NCI-H774 (cell line): ENCODE measurements at regions not wholly inside any gene's neighbourhood (a gene's known extent, or its start where the extent isn't known, plus 50 kb on each side); places are given as distances from the start of the nearest gene placed in this dataset.
"Not testable (repeated sequence)": the region's sequence is repeated elsewhere in the genome, so short reads cannot be mapped to it uniquely, and the experiment has no call there.

Experiments
- DNase-seq: peaks from one replicate; lab custom pipeline; 2025; lab: John Stamatoyannopoulos, UW

- DNase-seq = no peak
Observed at GRCh38 chr16:64109241-64109640, 1012.6 kb downstream of the CDH11 start.

DNA sequence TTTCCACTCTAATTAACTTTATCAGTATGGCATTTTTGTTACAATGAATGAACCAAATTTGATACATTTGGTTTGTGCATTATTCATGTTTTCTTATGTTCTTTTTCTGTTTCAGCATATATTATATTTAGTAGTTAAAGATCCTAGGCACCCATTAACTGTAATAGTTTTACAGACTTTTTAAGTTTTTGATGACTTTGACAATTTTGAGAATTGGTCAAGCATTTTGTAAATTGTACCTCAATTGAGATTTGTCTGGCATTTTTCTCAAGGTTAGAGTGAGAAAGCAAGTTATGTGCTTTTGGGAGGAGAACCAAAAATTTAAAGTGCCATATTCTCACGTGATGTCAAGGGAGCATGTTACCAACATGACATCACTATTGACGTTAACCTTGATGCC, 1019.2 kb downstream of the CDH11 start:
- no peak for DNase-seq

- DNase-seq = no peak
Observed at GRCh38 chr16:64098451-64098850, 1023.4 kb downstream of the CDH11 start.

- no peak for DNase-seq
Observed at GRCh38 chr16:64096689-64097088, 1025.2 kb downstream of the CDH11 start.

DNA sequence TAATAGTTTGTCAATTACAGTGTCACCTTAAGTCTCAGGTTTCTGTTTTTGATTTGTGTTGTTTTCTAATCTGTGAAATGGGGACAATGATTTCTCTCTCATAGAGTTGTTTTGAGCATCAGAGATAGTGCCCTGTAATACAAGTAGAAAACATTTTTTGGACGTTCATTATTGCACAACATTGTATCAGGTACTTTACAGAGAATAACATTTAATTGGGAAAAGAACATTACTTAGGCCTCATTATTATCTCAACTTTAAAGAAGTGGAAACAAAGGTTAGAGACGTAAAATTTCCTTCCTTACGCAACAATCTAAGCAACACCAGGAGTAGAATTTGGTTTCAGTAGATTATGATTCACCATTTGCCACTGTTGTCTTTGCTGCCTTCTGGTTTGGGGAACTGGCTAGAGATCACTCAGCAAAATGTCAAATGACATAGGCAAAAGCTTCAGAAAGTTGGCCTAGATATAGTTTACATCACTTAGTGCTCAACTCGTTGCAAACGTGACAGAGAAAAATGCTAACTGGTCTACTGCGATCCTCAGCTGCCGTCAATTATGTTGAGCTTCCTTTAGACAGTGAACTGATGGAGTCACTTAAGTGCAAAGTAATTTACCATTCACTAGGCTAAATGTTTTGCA, 1026.8 kb downstream of the CDH11 start:
- DNase-seq = no peak

DNA sequence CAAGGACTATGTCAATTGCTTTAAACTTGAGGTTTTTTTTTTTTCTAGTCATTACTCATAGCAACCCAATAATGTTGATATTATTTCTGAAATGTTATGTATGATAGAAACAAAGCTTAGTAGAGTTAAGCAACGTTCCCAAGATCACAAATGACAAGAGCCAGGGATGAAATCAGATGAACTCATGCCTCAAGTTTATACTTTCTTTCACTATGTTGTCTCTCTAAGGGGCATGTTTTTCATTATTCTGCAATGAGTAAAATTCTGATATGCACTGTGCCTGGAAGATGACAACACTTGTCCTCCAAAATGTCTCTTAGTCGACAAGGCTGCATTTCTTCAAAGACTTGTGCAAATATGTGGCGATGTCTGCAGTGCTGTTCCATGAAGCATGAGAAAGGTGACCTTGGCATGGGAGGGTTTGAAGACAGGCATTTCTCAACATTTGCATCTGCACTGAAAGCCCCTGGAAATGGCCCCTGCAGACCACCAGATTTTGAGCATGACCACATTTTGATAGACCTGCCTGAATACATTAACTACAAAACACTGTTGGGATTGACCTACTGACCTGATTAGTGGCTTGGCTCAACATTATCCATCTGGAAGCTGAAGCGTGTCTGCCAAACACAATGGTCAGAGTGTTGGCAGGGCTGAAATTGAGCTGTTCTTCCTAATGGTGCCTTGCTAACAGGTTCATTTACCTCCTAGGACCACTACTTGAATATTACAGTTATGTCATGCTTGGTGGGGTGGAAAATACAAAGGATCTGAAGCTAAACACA, 1027.5 kb downstream of the CDH11 start:
- no peak for DNase-seq

GRCh38 chr16:64092271-64092670, 1029.6 kb downstream of the CDH11 start:
- DNase-seq = no peak

GRCh38 chr16:64090327-64090726, 1031.5 kb downstream of the CDH11 start:
- no peak for DNase-seq

- DNase-seq = no peak
Observed at GRCh38 chr16:64089697-64090096, 1032.2 kb downstream of the CDH11 start.

DNA sequence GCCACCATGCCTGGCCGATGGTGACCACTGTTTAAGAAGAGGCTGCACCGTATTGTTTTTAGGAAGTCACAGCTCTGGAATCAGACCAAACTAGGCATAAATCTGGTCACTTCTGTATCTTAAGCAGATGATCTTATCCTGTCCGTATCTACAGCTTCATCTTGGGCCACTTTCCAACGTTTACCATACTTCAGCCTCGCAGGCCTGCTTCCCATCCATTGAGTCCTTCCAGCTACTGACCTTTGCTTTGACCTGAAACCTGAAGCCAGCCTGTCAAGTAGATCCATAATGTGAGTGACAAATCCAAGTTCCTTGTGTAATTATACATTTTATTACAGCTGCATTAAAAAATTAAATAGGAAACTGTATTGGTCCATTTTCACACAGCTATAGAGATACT, 1033.0 kb downstream of the CDH11 start:
- no peak for DNase-seq

GRCh38 chr16:64085296-64085695, 1036.6 kb downstream of the CDH11 start:
- DNase-seq = no peak

GRCh38 chr16:64084706-64085105, 1037.2 kb downstream of the CDH11 start:
- DNase-seq = no peak

- no peak for DNase-seq
Observed at GRCh38 chr16:64083428-64084129, 1038.3 kb downstream of the CDH11 start.

GRCh38 chr16:64077242-64077641, 1044.6 kb downstream of the CDH11 start:
- DNase-seq = no peak

GRCh38 chr16:64074706-64075105, 1047.2 kb downstream of the CDH11 start:
- DNase-seq = no peak

GRCh38 chr16:64072131-64072730, 1049.6 kb downstream of the CDH11 start:
- DNase-seq = not testable (repeated sequence)

- no peak for DNase-seq
Observed at GRCh38 chr16:64065523-64065922, 1056.3 kb downstream of the CDH11 start.

- DNase-seq = no peak
Observed at GRCh38 chr16:64061621-64062020, 1060.2 kb downstream of the CDH11 start.

GRCh38 chr16:64060631-64061030, 1061.2 kb downstream of the CDH11 start:
- no peak for DNase-seq

DNA sequence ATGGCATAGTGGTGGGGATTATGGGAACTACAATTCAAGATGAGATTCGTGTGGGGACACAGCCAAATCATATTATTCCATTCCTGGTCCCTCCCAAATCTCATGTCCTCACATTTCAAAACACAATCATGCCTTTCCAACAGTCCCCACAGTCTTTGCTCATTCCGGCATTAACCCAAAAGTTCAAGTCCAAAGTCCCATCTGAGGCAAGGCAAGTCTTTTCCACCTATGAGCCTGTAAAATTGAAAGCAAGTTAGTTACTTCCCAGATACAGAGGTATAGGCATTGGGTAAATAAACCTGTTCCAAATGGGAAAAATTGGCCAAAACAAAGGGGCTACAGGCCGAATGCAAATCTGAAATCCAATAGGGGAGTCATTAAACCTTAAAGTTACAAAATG, 1063.2 kb downstream of the CDH11 start:
- no peak for DNase-seq

DNA sequence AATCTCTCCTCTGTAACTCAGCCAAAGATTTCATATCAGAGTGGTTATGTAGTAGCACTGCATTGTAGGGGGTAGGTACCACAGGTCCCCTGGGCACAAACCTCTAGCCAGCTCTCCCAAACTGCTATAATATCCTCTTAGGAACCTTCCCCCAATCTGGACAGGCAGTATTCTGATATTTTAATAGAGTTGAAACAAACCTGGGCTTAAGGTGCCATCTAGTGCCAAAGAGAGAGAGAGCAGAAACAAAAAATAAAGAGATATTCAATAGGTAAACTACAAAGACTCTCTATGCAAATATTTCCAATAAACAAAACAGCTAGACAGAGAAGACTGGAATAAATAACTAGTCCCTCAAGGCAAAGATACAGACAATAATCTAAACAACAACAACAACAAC, 1070.0 kb downstream of the CDH11 start:
- DNase-seq = no peak

- DNase-seq = no peak
Observed at GRCh38 chr16:64047878-64048277, 1074.0 kb downstream of the CDH11 start.

DNA sequence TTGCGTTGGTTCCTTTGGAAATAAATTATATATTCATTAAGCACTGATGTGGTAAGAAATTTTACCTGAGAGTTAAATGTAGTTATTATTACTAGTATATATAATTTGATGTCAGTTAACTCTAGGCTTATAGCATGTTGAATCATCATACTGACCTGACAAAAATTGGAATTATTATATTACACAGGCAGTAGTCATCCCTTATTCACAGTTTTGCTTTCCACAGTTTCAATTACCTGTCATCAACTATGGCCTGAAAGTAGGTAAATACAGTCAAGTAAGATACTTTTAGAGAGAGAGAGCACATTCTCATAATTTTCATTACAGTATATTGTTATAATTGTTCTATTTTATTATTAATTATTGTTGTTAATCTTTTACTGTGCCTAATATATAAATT, 1074.7 kb downstream of the CDH11 start:
- no peak for DNase-seq
